Gastroesophageal sphincter (tissue), 4 donors: ENCODE measurements at regions not wholly inside any gene's neighbourhood (a gene's known extent, or its start where the extent isn't known, plus 50 kb on each side); places are given as distances from the start of the nearest gene placed in this dataset.

Experiments used
- ATAC-seq: fragments of 150-250 bp; one replicate; pipeline ENCODE4 v1.9.1; 2016; ENCODE audit warnings: mild to moderate bottlenecking, moderate library complexity
- H3K27ac ChIP-seq, 4 donors: fragments of 200-600 bp; sonication (generic) in 3 of 4; 1 replicate in 3 of 4; 2 replicates in 1 of 4; pipeline ENCODE4 v1.5.1; 2016 to 2019
- H3K27me3 ChIP-seq: fragments of 200-600 bp; sonication (generic); one replicate; pipeline ENCODE4 v1.5.1; 2019
- H3K36me3 ChIP-seq, 2 donors: fragments of 200-600 bp; sonication (generic); one replicate each; pipeline ENCODE4 v1.5.1; 2019; ENCODE audit warnings: control low read depth in 1 of 2
- H3K4me1 ChIP-seq, 3 donors: fragments of 200-600 bp; sonication (generic); 1 replicate in 2 of 3; 2 replicates in 1 of 3; pipeline ENCODE4 v1.5.1; 2016 to 2019; ENCODE audit warnings: control low read depth in 2 of 3
- H3K4me3 ChIP-seq, 2 donors: fragments of 200-600 bp; sonication (generic); one replicate each; pipeline ENCODE4 v1.5.1; 2019; ENCODE audit warnings: mild to moderate bottlenecking in 1 of 2, moderate library complexity in 1 of 2
- H3K9me3 ChIP-seq, 3 donors: fragments of 200-600 bp; sonication (generic); one replicate each; pipeline ENCODE4 v1.5.1; 2017 to 2019; ENCODE audit warnings: control low read depth in 2 of 3
- CTCF ChIP-seq, 4 experiments: fragments of 200-600 bp in 2 of 4; fragments of 450-650 bp in 2 of 4; sonication (generic) in 1 of 4; IDR thresholded peaks; one replicate each; pipeline ENCODE4 v1.5.1; 2017 to 2019; ENCODE audit warnings: antibody characterized with exemption in 4 of 4, mild to moderate bottlenecking in 2 of 4, moderate library complexity in 2 of 4
- EP300 ChIP-seq: sonication (generic); formaldehyde crosslinking; IDR thresholded peaks from one replicate; pipeline ENCODE4 v1.6.1; 2017; ENCODE audit warnings: antibody characterized with exemption, mild to moderate bottlenecking
- POLR2A ChIP-seq, 2 donors: fragments of 450-650 bp; IDR thresholded peaks; one replicate each; pipeline ENCODE4 v1.6.1; 2017; ENCODE audit warnings: antibody characterized with exemption in 2 of 2, mild to moderate bottlenecking in 2 of 2, moderate library complexity in 1 of 2
- POLR2AphosphoS5 ChIP-seq: sonication (generic); formaldehyde crosslinking; IDR thresholded peaks from one replicate; pipeline ENCODE4 v1.6.1; 2017; ENCODE audit warnings: antibody characterized with exemption
- WGBS, 2 donors: methylation state at CpG; one replicate each; pipeline ENCODE4 v1.1.5; 2018; ENCODE audit warnings: low coverage in 1 of 2; 5-methylcytosine and 5-hydroxymethylcytosine counted together

- Histone ChIP-seq H3K36me3 (no peaks in the 10 kb centered on the region), H3K27me3 (no peaks in the 10 kb centered on the region), H3K4me3 (no peak overlapping the region), H3K9me3 (peaks cover 0 to 6% (median 0%) of the 10 kb centered on the region in 3 donors), H3K4me1 (no peaks in the 10 kb centered on the region), H3K27ac (no peak overlapping the region)
- no peak for ATAC-seq
- WGBS, 2 donors = 86 to 100% methylated on average over 1 of the region's 1 CpG
- TF ChIP-seq POLR2A (IDR thresholded peaks at IDR 0.05) (no peak), POLR2AphosphoS5 (no peak), CTCF (IDR thresholded peaks at IDR 0.05) (no peak), EP300 (no peak)
These were observed 215.7 kb upstream of the HABP2 start for GRCh38 chr10:113337142-113337541.

GRCh38 chr10:113339121-113339520, 213.7 kb upstream of the HABP2 start:
- Histone ChIP-seq H3K27me3 (no peaks in the 10 kb centered on the region), H3K9me3 (peaks cover 0 to 5% (median 0%) of the 10 kb centered on the region in 3 donors), H3K27ac (no peak overlapping the region), H3K4me1 (no peaks in the 10 kb centered on the region), H3K4me3 (no peak overlapping the region), H3K36me3 (no peaks in the 10 kb centered on the region)
- 100% methylated on average over 1 of the region's 5 CpGs; no CpG with 5 or more reads in 1 of the 2 donors for WGBS, 2 donors
- ATAC-seq = no peak
- TF ChIP-seq POLR2A (IDR thresholded peaks at IDR 0.05) = no peak
- TF ChIP-seq EP300 = no peak

- TF ChIP-seq POLR2AphosphoS5 = no peak
- no peak for TF ChIP-seq EP300
- no peak for TF ChIP-seq POLR2A (IDR thresholded peaks at IDR 0.05)
- TF ChIP-seq CTCF (IDR thresholded peaks at IDR 0.05) = no peak
- ATAC-seq = peak; percentile 53
- no peaks in the 10 kb centered on the region for H3K27me3 ChIP-seq
- no peak overlapping the region for H3K27ac ChIP-seq
- H3K9me3 ChIP-seq = no peaks in the 10 kb centered on the region
- no peaks in the 10 kb centered on the region for H3K4me1 ChIP-seq
- WGBS, 2 donors = 32 to 45% methylated on average over 3 to 4 of the region's 5 CpGs
- no peaks in the 10 kb centered on the region for H3K36me3 ChIP-seq
- H3K4me3 ChIP-seq = no peak overlapping the region
These were observed 212.6 kb upstream of the HABP2 start for GRCh38 chr10:113340282-113340681.

- Histone ChIP-seq H3K27ac (no peak overlapping the region), H3K9me3 (no peaks in the 10 kb centered on the region), H3K36me3 (no peaks in the 10 kb centered on the region), H3K4me1 (no peaks in the 10 kb centered on the region), H3K27me3 (no peaks in the 10 kb centered on the region), H3K4me3 (no peak overlapping the region)
- no peak for ATAC-seq
- 90 to 95% methylated on average over 1 to 2 of the region's 2 CpGs for WGBS, 2 donors
- TF ChIP-seq POLR2A (IDR thresholded peaks at IDR 0.05) (no peak), CTCF (IDR thresholded peaks at IDR 0.05) (no peak), POLR2AphosphoS5 (no peak), EP300 (no peak)
These were observed 211.7 kb upstream of the HABP2 start for GRCh38 chr10:113341138-113341537.

- TF ChIP-seq POLR2AphosphoS5 (no peak), CTCF (IDR thresholded peaks at IDR 0.05) (no peak), POLR2A (IDR thresholded peaks at IDR 0.05) (no peak), EP300 (no peak)
- H3K27me3 ChIP-seq = no peaks in the 10 kb centered on the region
- no peak overlapping the region for H3K27ac ChIP-seq
- no peaks in the 10 kb centered on the region for H3K4me1 ChIP-seq
- H3K36me3 ChIP-seq = no peaks in the 10 kb centered on the region
- 49 to 74% methylated on average over 5 to 7 of the region's 7 CpGs for WGBS, 2 donors
- ATAC-seq = no peak
- no peaks in the 10 kb centered on the region for H3K9me3 ChIP-seq
- no peak overlapping the region for H3K4me3 ChIP-seq
These were observed 206.8 kb upstream of the HABP2 start for GRCh38 chr10:113345826-113346624.
